SK-N-SH (cell line): ENCODE measurements at regions not wholly inside any gene's neighbourhood (a gene's known extent, or its start where the extent isn't known, plus 50 kb on each side); places are given as distances from the start of the nearest gene placed in this dataset.
A peak's percentile ranks its signal among the peaks of the same experiment; 100 is the strongest.

Experiments used
- CTCF ChIA-PET: fragments of 300-600, 350-600 bp; formaldehyde crosslinking; extraction: SDS; loops from one replicate; lab custom pipeline; 2021; lab: Yijun Ruan, JAX
- POLR2A ChIA-PET: fragments of 350-600 bp; sonication (Branson Sonifier 250); formaldehyde crosslinking; extraction: SDS; loops from one replicate; lab custom pipeline; 2020; ENCODE audit warnings: antibody characterized with exemption, inconsistent platforms; lab: Yijun Ruan, JAX
- DNase-seq: peaks from one replicate; pipeline ENCODE4 v3.0.0; 2012
- H2AFZ ChIP-seq: fragments of 200-600 bp; sonication (generic); 2 replicates; pipeline ENCODE4 v1.8.1; 2016; ENCODE audit warnings: antibody characterized with exemption, mild to moderate bottlenecking, low read depth
- H3F3A ChIP-seq: fragments of 200-600 bp; sonication (generic); replicated peaks from 2 replicates; pipeline ENCODE3; 2016; ENCODE audit warnings: antibody characterized with exemption, mild to moderate bottlenecking; ENCODE audit not compliant: insufficient read depth
- H3K27ac ChIP-seq, 2 experiments: fragments of 200-500 bp in 1 of 2; fragments of 200-600 bp in 1 of 2; sonication (Bioruptor generic) in 1 of 2; sonication (generic), shearing (Covaris generic) in 1 of 2; 2 replicates each; pipeline versions ENCODE4 v1.5.1 to v1.6.1; 2014 to 2016; ENCODE audit warnings: low read depth in 2 of 2, inconsistent platforms in 1 of 2, low read length in 1 of 2, mild to moderate bottlenecking in 1 of 2, mixed read lengths in 1 of 2
- H3K27me3 ChIP-seq: fragments of 200-600 bp; sonication (generic), shearing (Covaris generic); 2 replicates; pipeline ENCODE4 v1.6.1; 2016; ENCODE audit warnings: mixed run types; ENCODE audit not compliant: insufficient read depth
- H3K36me3 ChIP-seq, 2 experiments: fragments of 200-500 bp in 1 of 2; fragments of 200-600 bp in 1 of 2; sonication (Bioruptor generic) in 1 of 2; sonication (generic) in 1 of 2; replicated peaks in 1 of 2; 2 replicates each; pipeline versions ENCODE3 to v1.5.1; 2014 to 2016; ENCODE audit warnings: low read length in 1 of 2, mild to moderate bottlenecking in 1 of 2; ENCODE audit not compliant: insufficient read depth in 2 of 2, control insufficient read depth in 1 of 2
- H3K4me1 ChIP-seq, 2 experiments: fragments of 200-500 bp in 1 of 2; fragments of 200-600 bp in 1 of 2; sonication (Bioruptor generic) in 1 of 2; sonication (generic), shearing (Covaris generic) in 1 of 2; 2 replicates each; pipeline versions ENCODE4 v1.5.1 to v1.6.1; 2014 to 2016; ENCODE audit warnings: low read depth in 1 of 2, low read length in 1 of 2, mixed run types in 1 of 2; ENCODE audit not compliant: insufficient read depth in 2 of 2, control insufficient read depth in 1 of 2
- H3K4me2 ChIP-seq: fragments of 200-600 bp; sonication (generic), shearing (Covaris generic); 2 replicates; pipeline ENCODE4 v1.6.1; 2017; ENCODE audit warnings: mixed run types
- H3K4me3 ChIP-seq, 2 experiments: fragments of 200-500 bp in 1 of 2; fragments of 200-600 bp in 1 of 2; sonication (Bioruptor generic) in 1 of 2; sonication (generic), shearing (Covaris generic) in 1 of 2; 2 replicates each; pipeline versions ENCODE4 v1.5.1 to v1.8.1; 2014 to 2016; ENCODE audit warnings: low read depth in 2 of 2, inconsistent platforms in 1 of 2, low read length in 1 of 2, mild to moderate bottlenecking in 1 of 2, mixed read lengths in 1 of 2, moderate library complexity in 1 of 2
- H3K79me2 ChIP-seq: fragments of 200-600 bp; sonication (generic); 2 replicates; pipeline ENCODE4 v1.8.1; 2017; ENCODE audit warnings: mild to moderate bottlenecking; ENCODE audit not compliant: insufficient read depth
- H3K9ac ChIP-seq: fragments of 200-600 bp; sonication (generic); 2 replicates; pipeline ENCODE4 v1.6.1; 2017; ENCODE audit warnings: mixed run types
- H3K9me2 ChIP-seq: fragments of 200-600 bp; sonication (generic); 2 replicates; pipeline ENCODE4 v1.6.1; 2017; ENCODE audit warnings: mixed run types
- H3K9me3 ChIP-seq: fragments of 200-600 bp; sonication (generic); 2 replicates; pipeline ENCODE4 v1.6.1; 2017; ENCODE audit warnings: mixed run types, mild to moderate bottlenecking, moderate library complexity
- H4K20me1 ChIP-seq: fragments of 200-600 bp; sonication (generic); 2 replicates; pipeline ENCODE4 v1.6.1; 2017; ENCODE audit warnings: mild to moderate bottlenecking, mixed run types; ENCODE audit not compliant: insufficient read depth
- CHD2 ChIP-seq: fragments of 150-350 bp; IDR thresholded peaks from 2 replicates; pipeline ENCODE4 v1.6.1; 2018; ENCODE audit warnings: low read length; ENCODE audit not compliant: partially characterized antibody
- ELF1 ChIP-seq: IDR thresholded peaks from 2 replicates; pipeline ENCODE4 v1.4.0; 2012
- FOXJ3 ChIP-seq: sonication (generic); formaldehyde crosslinking; IDR thresholded peaks from 2 replicates; pipeline ENCODE4 v1.5.1; 2020; ENCODE audit warnings: mild to moderate bottlenecking, missing genetic modification reagents
- FOXM1 ChIP-seq: IDR thresholded peaks from 2 replicates; pipeline ENCODE4 v1.4.0; 2012; ENCODE audit warnings: low read depth, mild to moderate bottlenecking
- GABPA ChIP-seq: IDR thresholded peaks from 2 replicates; pipeline ENCODE4 v1.4.0; 2012; ENCODE audit warnings: low read depth, mild to moderate bottlenecking
- MEF2A ChIP-seq: IDR thresholded peaks from 2 replicates; pipeline ENCODE4 v1.4.0; 2012; ENCODE audit warnings: low read depth, borderline replicate concordance
- MXI1 ChIP-seq: IDR thresholded peaks from 2 replicates; pipeline ENCODE4 v1.6.1; 2012; ENCODE audit warnings: mild to moderate bottlenecking, low read depth, low read length, improper control_type of control experiment
- POLR2AphosphoS5 ChIP-seq: IDR thresholded peaks from 2 replicates; pipeline ENCODE4 v1.6.1; 2012; ENCODE audit warnings: low read depth, low read length
- SIN3A ChIP-seq: IDR thresholded peaks from 2 replicates; pipeline ENCODE4 v1.6.1; 2012; ENCODE audit warnings: low read depth, mild to moderate bottlenecking, low read length, moderate library complexity, borderline replicate concordance
- WGBS: methylation state at CpG from one replicate; pipeline ENCODE4 v1.1.6; 2017; ENCODE audit warnings: low lambda C conversion rate; 5-methylcytosine and 5-hydroxymethylcytosine counted together
- TF ChIP-seq, protein P1 (sequence below): fragments of 200-600 bp; sonication (generic); IDR thresholded peaks from 2 replicates; pipeline ENCODE4 v1.6.1; 2017; ENCODE audit warnings: antibody characterized with exemption, mild to moderate bottlenecking, moderate library complexity
- TF ChIP-seq, protein P2 (sequence below): IDR thresholded peaks from 2 replicates; pipeline ENCODE4 v1.4.0; 2012; ENCODE audit warnings: low read depth, borderline replicate concordance
- TF ChIP-seq, protein P3 (sequence below): fragments of 150-350 bp; IDR thresholded peaks from 2 replicates; pipeline ENCODE4 v1.6.1; 2017; ENCODE audit warnings: antibody characterized with exemption, low read length, low read depth, borderline replicate concordance
- TF ChIP-seq, protein P4 (sequence below): IDR thresholded peaks from 2 replicates; pipeline ENCODE4 v1.4.0; 2012; ENCODE audit warnings: low read depth, borderline replicate concordance

DNA sequence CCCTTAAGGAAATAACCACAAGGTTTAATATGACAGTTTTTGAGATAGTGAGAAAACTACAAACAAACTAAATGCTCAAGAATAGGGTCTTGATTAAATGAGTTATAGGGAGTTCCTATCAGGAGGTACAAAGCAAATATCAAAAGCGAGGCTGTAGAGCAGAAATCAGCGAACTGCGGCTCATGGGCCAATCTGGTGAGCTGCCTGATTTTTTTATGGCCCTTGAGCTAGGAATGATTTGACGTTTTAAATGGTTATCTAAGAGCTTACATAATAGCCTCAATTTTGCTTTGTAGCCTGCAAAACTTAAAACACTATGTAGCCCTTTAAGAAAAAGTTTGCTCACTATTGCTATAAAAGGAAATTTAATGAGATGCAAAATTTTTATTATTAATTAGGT is 62.2 kb downstream of the XCL2 start (continued):
- TF ChIP-seq, protein P1, sequence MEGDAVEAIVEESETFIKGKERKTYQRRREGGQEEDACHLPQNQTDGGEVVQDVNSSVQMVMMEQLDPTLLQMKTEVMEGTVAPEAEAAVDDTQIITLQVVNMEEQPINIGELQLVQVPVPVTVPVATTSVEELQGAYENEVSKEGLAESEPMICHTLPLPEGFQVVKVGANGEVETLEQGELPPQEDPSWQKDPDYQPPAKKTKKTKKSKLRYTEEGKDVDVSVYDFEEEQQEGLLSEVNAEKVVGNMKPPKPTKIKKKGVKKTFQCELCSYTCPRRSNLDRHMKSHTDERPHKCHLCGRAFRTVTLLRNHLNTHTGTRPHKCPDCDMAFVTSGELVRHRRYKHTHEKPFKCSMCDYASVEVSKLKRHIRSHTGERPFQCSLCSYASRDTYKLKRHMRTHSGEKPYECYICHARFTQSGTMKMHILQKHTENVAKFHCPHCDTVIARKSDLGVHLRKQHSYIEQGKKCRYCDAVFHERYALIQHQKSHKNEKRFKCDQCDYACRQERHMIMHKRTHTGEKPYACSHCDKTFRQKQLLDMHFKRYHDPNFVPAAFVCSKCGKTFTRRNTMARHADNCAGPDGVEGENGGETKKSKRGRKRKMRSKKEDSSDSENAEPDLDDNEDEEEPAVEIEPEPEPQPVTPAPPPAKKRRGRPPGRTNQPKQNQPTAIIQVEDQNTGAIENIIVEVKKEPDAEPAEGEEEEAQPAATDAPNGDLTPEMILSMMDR, result no peak
- no peak for TF ChIP-seq GABPA
- TF ChIP-seq CHD2, result no peak
- no peak for TF ChIP-seq POLR2AphosphoS5

DNA sequence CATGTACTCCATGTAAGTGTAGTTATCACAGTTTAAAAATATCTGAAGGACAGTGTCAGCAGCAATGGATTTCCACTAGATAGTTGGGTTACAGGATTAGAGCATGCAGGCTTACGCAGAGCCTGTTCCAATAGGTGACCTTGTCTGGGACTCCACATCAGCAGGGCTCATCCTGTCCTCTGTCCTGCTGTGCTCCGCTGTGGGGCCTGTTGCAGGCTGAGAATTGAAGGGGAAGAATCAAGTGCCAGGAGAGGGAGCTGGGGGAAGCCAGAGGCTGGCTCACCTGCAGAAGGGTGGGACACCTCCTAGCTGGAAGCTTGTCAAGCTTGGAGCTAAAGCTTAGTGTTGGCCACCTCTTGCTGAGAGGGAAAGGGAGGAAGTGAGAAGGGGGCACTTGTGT is 62.8 kb downstream of the XCL2 start:
- CTCF ChIA-PET, result no interaction called here
- no peaks in the 10 kb centered on the region for H3K9me2 ChIP-seq
- no peak overlapping the region for H3K4me2 ChIP-seq
- H3K27ac ChIP-seq, result peak overlapping the region in 1 of 2 experiments; percentile 97; a peak in 2 of 4 replicates
- no peaks in the 10 kb centered on the region for H3K79me2 ChIP-seq
- WGBS, result 89% methylated on average over 2 of the region's 2 CpGs
- no peak overlapping the region for H3K4me3 ChIP-seq
- H4K20me1 ChIP-seq, result no peaks in the 10 kb centered on the region
- no peak overlapping the region for H2AFZ ChIP-seq
- H3K9ac ChIP-seq, result no peak overlapping the region
- DNase-seq, result no peak
- POLR2A ChIA-PET, result interaction anchor here (0.6 kb wide), 1 partner anchor 28 kb away, joined by 3 read pairs; no protein-coding TSS in a partner anchor
- H3F3A ChIP-seq, result no peaks in the 10 kb centered on the region
- H3K36me3 ChIP-seq, result no peaks in the 10 kb centered on the region
- no peaks in the 10 kb centered on the region for H3K27me3 ChIP-seq
- no peaks in the 10 kb centered on the region for H3K9me3 ChIP-seq
- peaks cover 5 to 10% of the 10 kb centered on the region in 2 experiments; a peak in 2 of 4 replicates for H3K4me1 ChIP-seq
- TF ChIP-seq, protein P2, sequence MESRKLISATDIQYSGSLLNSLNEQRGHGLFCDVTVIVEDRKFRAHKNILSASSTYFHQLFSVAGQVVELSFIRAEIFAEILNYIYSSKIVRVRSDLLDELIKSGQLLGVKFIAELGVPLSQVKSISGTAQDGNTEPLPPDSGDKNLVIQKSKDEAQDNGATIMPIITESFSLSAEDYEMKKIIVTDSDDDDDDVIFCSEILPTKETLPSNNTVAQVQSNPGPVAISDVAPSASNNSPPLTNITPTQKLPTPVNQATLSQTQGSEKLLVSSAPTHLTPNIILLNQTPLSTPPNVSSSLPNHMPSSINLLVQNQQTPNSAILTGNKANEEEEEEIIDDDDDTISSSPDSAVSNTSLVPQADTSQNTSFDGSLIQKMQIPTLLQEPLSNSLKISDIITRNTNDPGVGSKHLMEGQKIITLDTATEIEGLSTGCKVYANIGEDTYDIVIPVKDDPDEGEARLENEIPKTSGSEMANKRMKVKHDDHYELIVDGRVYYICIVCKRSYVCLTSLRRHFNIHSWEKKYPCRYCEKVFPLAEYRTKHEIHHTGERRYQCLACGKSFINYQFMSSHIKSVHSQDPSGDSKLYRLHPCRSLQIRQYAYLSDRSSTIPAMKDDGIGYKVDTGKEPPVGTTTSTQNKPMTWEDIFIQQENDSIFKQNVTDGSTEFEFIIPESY, result no peak
- TF ChIP-seq MXI1 (no peak), MEF2A (no peak), FOXM1 (no peak), ELF1 (no peak), FOXJ3 (CRISPR knock-in tag) (no peak), SIN3A (no peak)
- TF ChIP-seq, protein P3, sequence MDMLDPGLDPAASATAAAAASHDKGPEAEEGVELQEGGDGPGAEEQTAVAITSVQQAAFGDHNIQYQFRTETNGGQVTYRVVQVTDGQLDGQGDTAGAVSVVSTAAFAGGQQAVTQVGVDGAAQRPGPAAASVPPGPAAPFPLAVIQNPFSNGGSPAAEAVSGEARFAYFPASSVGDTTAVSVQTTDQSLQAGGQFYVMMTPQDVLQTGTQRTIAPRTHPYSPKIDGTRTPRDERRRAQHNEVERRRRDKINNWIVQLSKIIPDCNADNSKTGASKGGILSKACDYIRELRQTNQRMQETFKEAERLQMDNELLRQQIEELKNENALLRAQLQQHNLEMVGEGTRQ, result no peak
- TF ChIP-seq, protein P4, sequence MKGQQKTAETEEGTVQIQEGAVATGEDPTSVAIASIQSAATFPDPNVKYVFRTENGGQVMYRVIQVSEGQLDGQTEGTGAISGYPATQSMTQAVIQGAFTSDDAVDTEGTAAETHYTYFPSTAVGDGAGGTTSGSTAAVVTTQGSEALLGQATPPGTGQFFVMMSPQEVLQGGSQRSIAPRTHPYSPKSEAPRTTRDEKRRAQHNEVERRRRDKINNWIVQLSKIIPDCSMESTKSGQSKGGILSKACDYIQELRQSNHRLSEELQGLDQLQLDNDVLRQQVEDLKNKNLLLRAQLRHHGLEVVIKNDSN, result no peak
